ENCODE measurements at regions not wholly inside any gene's neighbourhood (a gene's known extent, or its start where the extent isn't known, plus 50 kb on each side); places are given as distances from the start of the nearest gene placed in this dataset.

DNA sequence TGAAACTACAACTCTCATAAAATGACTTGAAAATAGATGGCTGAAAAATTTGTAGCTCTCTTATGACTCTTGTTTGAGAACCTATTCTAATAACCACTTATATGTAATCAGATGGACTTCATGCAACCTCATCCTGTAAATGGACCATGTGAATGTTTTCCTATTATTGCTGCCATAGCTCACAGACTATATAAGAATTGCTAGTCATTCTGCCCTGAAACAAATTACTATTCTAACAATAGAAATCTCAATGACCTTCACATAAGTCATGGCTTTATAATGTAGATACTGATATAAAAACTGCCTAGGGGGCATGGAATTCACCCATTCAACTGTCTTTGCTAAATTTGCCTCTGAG is 1111.0 kb upstream of the ATXN8OS start:
- Histone ChIP-seq H2AFZ (ENCODE audit: low read depth, low read length) (no peak overlapping the region), H3K4me2 (ENCODE audit: low read length) (no peak overlapping the region), H3K36me3 (replicated peaks; ENCODE audit: low read depth, low read length) (no peaks in the 10 kb centered on the region), H3K4me1 (ENCODE audit: low read length) (no peaks in the 10 kb centered on the region), H3K9me3 (ENCODE audit: insufficient read depth, low read length) (no peaks in the 10 kb centered on the region), H3K9ac (ENCODE audit: low read length) (no peak overlapping the region), H3K27ac (ENCODE audit: low read length) (no peak overlapping the region), H3K27me3 (ENCODE audit: low read depth, low read length) (no peaks in the 10 kb centered on the region), H3K4me3 (ENCODE audit: low read length) (no peak overlapping the region), H3K79me2 (ENCODE audit: low read length) (no peaks in the 10 kb centered on the region), H4K20me1 (ENCODE audit: insufficient read depth, low read length) (no peaks in the 10 kb centered on the region)
- no peak for TF ChIP-seq EZH2phosphoT487 (IDR thresholded peaks at IDR 0.05; ENCODE audit: low read depth)
- TF ChIP-seq, protein P1, sequence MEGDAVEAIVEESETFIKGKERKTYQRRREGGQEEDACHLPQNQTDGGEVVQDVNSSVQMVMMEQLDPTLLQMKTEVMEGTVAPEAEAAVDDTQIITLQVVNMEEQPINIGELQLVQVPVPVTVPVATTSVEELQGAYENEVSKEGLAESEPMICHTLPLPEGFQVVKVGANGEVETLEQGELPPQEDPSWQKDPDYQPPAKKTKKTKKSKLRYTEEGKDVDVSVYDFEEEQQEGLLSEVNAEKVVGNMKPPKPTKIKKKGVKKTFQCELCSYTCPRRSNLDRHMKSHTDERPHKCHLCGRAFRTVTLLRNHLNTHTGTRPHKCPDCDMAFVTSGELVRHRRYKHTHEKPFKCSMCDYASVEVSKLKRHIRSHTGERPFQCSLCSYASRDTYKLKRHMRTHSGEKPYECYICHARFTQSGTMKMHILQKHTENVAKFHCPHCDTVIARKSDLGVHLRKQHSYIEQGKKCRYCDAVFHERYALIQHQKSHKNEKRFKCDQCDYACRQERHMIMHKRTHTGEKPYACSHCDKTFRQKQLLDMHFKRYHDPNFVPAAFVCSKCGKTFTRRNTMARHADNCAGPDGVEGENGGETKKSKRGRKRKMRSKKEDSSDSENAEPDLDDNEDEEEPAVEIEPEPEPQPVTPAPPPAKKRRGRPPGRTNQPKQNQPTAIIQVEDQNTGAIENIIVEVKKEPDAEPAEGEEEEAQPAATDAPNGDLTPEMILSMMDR (IDR thresholded peaks at IDR 0.05; ENCODE audit: low read depth, low read length) = no peak

DNA sequence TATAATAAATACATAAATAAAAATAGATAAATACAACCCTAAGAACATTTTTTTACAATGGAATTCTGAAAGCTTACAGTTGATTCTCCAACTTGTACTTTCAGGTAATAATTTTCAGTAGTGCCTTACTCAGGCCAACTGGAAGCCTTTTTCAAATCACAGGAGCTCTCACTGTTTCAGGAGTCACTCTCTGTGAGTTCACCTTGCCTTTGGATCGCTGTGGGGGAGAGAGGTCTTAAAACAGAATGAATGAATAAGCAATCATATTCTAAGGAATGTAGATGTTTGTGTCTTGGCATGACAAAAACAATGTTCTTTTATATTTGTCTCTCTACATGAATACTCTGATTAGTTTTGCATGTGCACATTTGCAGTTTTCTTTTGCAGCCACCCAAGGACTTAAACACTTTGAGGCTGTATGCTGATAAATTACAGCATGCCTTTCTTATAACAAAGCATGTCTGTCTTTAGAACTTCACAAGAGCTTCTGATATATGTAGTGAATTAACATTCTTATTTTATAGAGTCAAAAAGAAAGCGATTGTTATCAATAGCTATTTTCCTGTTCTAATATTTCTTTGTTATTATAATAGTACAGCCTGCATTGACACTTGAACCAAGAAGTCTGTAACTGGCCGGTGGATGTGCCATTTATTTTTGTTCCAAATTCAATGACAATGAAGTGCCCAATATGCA is 1111.5 kb upstream of the ATXN8OS start:
- no peak overlapping the region for H2AFZ ChIP-seq (ENCODE audit: low read depth, low read length)
- no peaks in the 10 kb centered on the region for H3K36me3 ChIP-seq (replicated peaks; ENCODE audit: low read depth, low read length)
- H3K79me2 ChIP-seq (ENCODE audit: low read length) = no peaks in the 10 kb centered on the region
- no peak overlapping the region for H3K9ac ChIP-seq (ENCODE audit: low read length)
- no peaks in the 10 kb centered on the region for H4K20me1 ChIP-seq (ENCODE audit: insufficient read depth, low read length)
- H3K4me2 ChIP-seq (ENCODE audit: low read length) = no peak overlapping the region
- TF ChIP-seq EZH2phosphoT487 (IDR thresholded peaks at IDR 0.05; ENCODE audit: low read depth) = no peak
- TF ChIP-seq, protein P1 (IDR thresholded peaks at IDR 0.05; ENCODE audit: low read depth, low read length) = no peak
- H3K27me3 ChIP-seq (ENCODE audit: low read depth, low read length) = no peaks in the 10 kb centered on the region
- H3K9me3 ChIP-seq (ENCODE audit: insufficient read depth, low read length) = no peaks in the 10 kb centered on the region
- no peaks in the 10 kb centered on the region for H3K4me1 ChIP-seq (ENCODE audit: low read length)
- no peak overlapping the region for H3K4me3 ChIP-seq (ENCODE audit: low read length)
- no peak overlapping the region for H3K27ac ChIP-seq (ENCODE audit: low read length)

DNA sequence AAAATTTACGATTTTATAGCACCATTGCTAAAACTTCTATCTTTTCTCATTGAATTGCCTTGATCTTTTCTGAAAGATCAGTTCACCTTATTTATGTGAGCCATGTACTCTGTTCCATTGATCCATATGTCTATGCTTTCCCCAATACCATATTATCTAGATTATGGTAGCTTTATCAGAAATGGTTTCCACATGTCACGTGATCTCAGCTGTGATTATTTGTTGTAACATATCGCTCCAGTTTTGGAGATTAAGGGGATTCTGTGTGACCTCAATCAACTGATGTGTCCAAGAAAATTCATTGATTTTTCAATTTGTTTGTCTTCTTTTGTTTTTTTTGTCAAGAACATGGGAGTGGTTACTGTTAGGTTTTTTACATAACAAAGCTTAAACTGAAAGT is 1114.5 kb upstream of the ATXN8OS start:
- TF ChIP-seq, protein P1 (IDR thresholded peaks at IDR 0.05; ENCODE audit: low read depth, low read length) = no peak
- Histone ChIP-seq H3K36me3 (replicated peaks; ENCODE audit: low read depth, low read length) (no peaks in the 10 kb centered on the region), H3K4me2 (ENCODE audit: low read length) (no peak overlapping the region), H3K4me3 (ENCODE audit: low read length) (no peak overlapping the region), H3K9me3 (ENCODE audit: insufficient read depth, low read length) (no peaks in the 10 kb centered on the region), H2AFZ (ENCODE audit: low read depth, low read length) (no peak overlapping the region), H3K9ac (ENCODE audit: low read length) (no peak overlapping the region), H4K20me1 (ENCODE audit: insufficient read depth, low read length) (no peaks in the 10 kb centered on the region), H3K4me1 (ENCODE audit: low read length) (no peaks in the 10 kb centered on the region), H3K27me3 (ENCODE audit: low read depth, low read length) (no peaks in the 10 kb centered on the region), H3K27ac (ENCODE audit: low read length) (no peak overlapping the region), H3K79me2 (ENCODE audit: low read length) (no peaks in the 10 kb centered on the region)

DNA sequence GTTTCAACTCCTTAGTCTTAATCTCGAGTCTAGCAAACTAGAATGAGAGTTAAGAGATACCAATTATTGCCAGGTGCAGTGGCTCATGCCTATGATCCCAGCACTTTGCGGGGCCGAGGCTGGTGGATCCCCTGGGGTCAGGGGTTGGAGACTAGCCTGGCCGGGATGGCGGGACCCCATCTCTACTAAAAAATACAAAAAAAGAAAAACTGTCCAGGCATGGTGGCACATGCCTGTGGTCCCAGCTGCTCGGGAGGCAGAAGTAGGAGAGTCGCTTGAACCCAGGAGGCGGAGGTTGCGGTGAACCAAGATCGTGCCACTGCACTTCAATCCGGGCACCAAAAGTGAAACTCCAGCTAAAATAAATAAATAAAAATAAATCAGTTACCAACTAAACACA is 1119.5 kb upstream of the ATXN8OS start:
- Histone ChIP-seq H3K36me3 (replicated peaks; ENCODE audit: low read depth, low read length) (no peaks in the 10 kb centered on the region), H3K79me2 (ENCODE audit: low read length) (no peaks in the 10 kb centered on the region), H3K4me3 (ENCODE audit: low read length) (no peak overlapping the region), H4K20me1 (ENCODE audit: insufficient read depth, low read length) (no peaks in the 10 kb centered on the region), H2AFZ (ENCODE audit: low read depth, low read length) (no peak overlapping the region), H3K9me3 (ENCODE audit: insufficient read depth, low read length) (no peaks in the 10 kb centered on the region), H3K4me1 (ENCODE audit: low read length) (no peaks in the 10 kb centered on the region), H3K27ac (ENCODE audit: low read length) (no peak overlapping the region), H3K9ac (ENCODE audit: low read length) (no peak overlapping the region), H3K27me3 (ENCODE audit: low read depth, low read length) (no peaks in the 10 kb centered on the region), H3K4me2 (ENCODE audit: low read length) (no peak overlapping the region)
- TF ChIP-seq, protein P1 (IDR thresholded peaks at IDR 0.05; ENCODE audit: low read depth, low read length) = no peak
- TF ChIP-seq EZH2phosphoT487 (IDR thresholded peaks at IDR 0.05; ENCODE audit: low read depth) = no peak
